GM13977 (cell line): ENCODE measurements at regions not wholly inside any gene's neighbourhood (a gene's known extent, or its start where the extent isn't known, plus 50 kb on each side); places are given as distances from the start of the nearest gene placed in this dataset.
"Not testable (repeated sequence)": the region's sequence is repeated elsewhere in the genome, so short reads cannot be mapped to it uniquely, and the experiment has no call there.

Source experiments
- DNase-seq: peaks from one replicate; pipeline ENCODE4 v3.0.0; 2012; ENCODE audit warnings: low spot score
- CTCF ChIP-seq: IDR thresholded peaks from 2 replicates; pipeline ENCODE4 v1.5.1; 2012; ENCODE audit warnings: mild to moderate bottlenecking, control low read depth; ENCODE audit not compliant: insufficient read depth; ENCODE audit errors: extremely low read depth, missing control alignments
- in situ Hi-C: fragments of 300-500 bp; cut with MboI; formaldehyde crosslinking; loops from one replicate; pipeline ENCODE4 v1.12.0; 2022; ENCODE audit warnings: low sequenced_read_pairs, low pct_unique_long_range_greater_than_20kb, mixed read lengths, inconsistent platforms; ENCODE audit not compliant: unreplicated experiment

DNA sequence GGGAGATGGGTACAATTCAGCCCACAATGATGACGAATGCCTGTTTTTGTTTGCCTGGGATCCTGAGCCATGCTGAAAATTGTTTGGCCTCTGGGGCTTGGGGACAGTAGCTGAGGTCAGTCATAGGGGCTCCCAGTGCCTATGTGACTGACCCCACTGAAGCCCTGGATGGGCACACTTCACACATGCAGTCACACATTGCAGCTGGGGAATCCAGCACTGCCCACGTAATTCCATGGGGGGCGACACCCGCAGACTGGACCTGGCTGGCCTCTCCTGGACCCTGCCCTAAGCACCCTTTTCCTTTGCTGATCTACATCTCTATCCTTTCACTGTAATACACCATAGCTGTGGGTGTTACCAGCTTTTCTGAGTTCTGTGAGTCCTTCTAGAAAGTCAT is 295.2 kb upstream of the HS6ST1 start:
- in situ Hi-C loops = no loop called here
- TF ChIP-seq CTCF = no peak
- no peak for DNase-seq

GRCh38 chr2:128614907-128615306 is 296.2 kb upstream of the HS6ST1 start:
- in situ Hi-C loops, DNase-seq: not testable (repeated sequence)

GRCh38 chr2:128615571-128615970 is 296.9 kb upstream of the HS6ST1 start:
- TF ChIP-seq CTCF = no peak
- in situ Hi-C loops = no loop called here
- DNase-seq = no peak

GRCh38 chr2:128617029-128617590 is 298.4 kb upstream of the HS6ST1 start:
- no peak for TF ChIP-seq CTCF

DNA sequence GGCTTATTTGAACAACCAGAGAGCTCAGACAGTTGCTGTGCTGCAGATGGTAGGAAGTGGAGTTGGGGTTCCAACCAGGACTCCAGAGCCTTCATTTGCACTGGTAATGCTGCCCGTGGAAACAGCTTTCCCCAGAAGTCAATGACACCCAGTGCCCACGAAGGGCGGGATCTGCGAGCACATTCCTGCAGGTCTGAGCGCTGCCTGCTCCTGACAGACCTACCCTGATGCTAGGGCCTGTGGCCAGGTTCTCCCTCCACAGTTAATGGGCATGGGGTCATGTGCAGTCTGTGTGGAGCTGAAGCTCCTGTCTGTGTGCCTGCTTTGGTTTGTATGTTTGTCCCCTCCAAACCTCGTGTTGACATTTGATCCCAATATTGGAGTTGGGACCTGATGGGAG is 299.0 kb upstream of the HS6ST1 start:
- TF ChIP-seq CTCF = no peak
- in situ Hi-C loops = no loop called here
- DNase-seq = no peak

More at GRCh38 chr2:128617029-128617590, 298.4 kb upstream of the HS6ST1 start:
- in situ Hi-C loops = no loop called here
- no peak for DNase-seq

DNA sequence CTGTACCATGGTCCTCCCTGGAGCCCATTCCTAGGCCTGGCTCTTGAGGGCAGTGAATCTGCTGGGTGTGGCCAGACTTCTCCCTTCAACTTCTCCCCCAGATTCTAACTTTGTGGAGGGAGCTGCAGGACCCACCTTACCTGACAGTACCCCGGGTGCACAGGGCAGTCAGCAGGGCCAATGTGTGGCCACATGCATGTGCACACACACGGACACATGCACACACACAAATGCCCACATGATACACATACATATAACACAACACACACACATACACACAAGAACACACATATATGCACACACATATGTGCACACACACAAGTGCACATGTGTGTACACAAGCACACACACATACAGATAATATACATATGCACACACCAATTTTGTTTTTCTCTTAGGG is 300.0 kb upstream of the HS6ST1 start:
- DNase-seq = no peak
- TF ChIP-seq CTCF = no peak
- in situ Hi-C loops = no loop called here

- no peak for TF ChIP-seq CTCF
- in situ Hi-C loops = no loop called here
- DNase-seq = no peak
Observed at GRCh38 chr2:128619471-128620325, 301.0 kb upstream of the HS6ST1 start.
